Testis (tissue), 2 donors: ENCODE measurements at regions not wholly inside any gene's neighbourhood (a gene's known extent, or its start where the extent isn't known, plus 50 kb on each side); places are given as distances from the start of the nearest gene placed in this dataset.

Source experiments
- CTCF ChIP-seq, 3 experiments: fragments of 450-650 bp in 2 of 3; fragments of 200-600 bp in 1 of 3; sonication (generic) in 1 of 3; IDR thresholded peaks; one replicate each; pipeline ENCODE4 v1.5.1; 2016 to 2019; ENCODE audit warnings: antibody characterized with exemption in 3 of 3, mild to moderate bottlenecking in 2 of 3, moderate library complexity in 1 of 3
- POLR2A ChIP-seq: fragments of 450-650 bp; IDR thresholded peaks from one replicate; pipeline ENCODE4 v1.6.1; 2017; ENCODE audit warnings: antibody characterized with exemption, mild to moderate bottlenecking, moderate library complexity

GRCh38 chr2:193670478-193670877 lies 1475.7 kb upstream of the TMEFF2 start:
- no peak for TF ChIP-seq CTCF (IDR thresholded peaks at IDR 0.05)
- TF ChIP-seq POLR2A: no peak
